Mucosa of rectum (tissue), 2 donors: ENCODE measurements at regions not wholly inside any gene's neighbourhood (a gene's known extent, or its start where the extent isn't known, plus 50 kb on each side); places are given as distances from the start of the nearest gene placed in this dataset.
"Not testable (repeated sequence)": the region's sequence is repeated elsewhere in the genome, so short reads cannot be mapped to it uniquely, and the experiment has no call there.

Experiments
- H3K27ac ChIP-seq, 2 donors: one replicate each; pipeline ENCODE4 v1.7.0; 2013; ENCODE audit warnings: inconsistent platforms in 2 of 2, low read depth in 2 of 2, low read length in 2 of 2
- H3K27me3 ChIP-seq, 2 donors: one replicate each; pipeline ENCODE4 v1.7.0; 2013; ENCODE audit warnings: low read length in 2 of 2; ENCODE audit not compliant: control insufficient read depth in 2 of 2, insufficient read depth in 2 of 2
- H3K36me3 ChIP-seq, 2 donors: one replicate each; pipeline ENCODE4 v1.7.0; 2013; ENCODE audit warnings: low read length in 2 of 2; ENCODE audit not compliant: control insufficient read depth in 2 of 2, insufficient read depth in 2 of 2
- H3K4me1 ChIP-seq, 2 donors: one replicate each; pipeline ENCODE4 v1.7.0; 2013; ENCODE audit warnings: low read length in 2 of 2, mild to moderate bottlenecking in 1 of 2; ENCODE audit not compliant: control insufficient read depth in 2 of 2, insufficient read depth in 2 of 2
- H3K4me3 ChIP-seq, 2 donors: one replicate each; pipeline ENCODE4 v1.7.0; 2013; ENCODE audit warnings: low read length in 2 of 2
- H3K9ac ChIP-seq, 2 donors: one replicate each; pipeline ENCODE4 v1.7.0; 2013; ENCODE audit warnings: low read length in 2 of 2, low read depth in 1 of 2, mild to moderate bottlenecking in 1 of 2
- H3K9me3 ChIP-seq, 2 donors: one replicate each; pipeline ENCODE4 v1.7.0; 2013; ENCODE audit warnings: low read length in 2 of 2; ENCODE audit not compliant: control insufficient read depth in 2 of 2
- donor health status: healthy.
- donor health status: Normal muscosa, but diverticular disease.

DNA sequence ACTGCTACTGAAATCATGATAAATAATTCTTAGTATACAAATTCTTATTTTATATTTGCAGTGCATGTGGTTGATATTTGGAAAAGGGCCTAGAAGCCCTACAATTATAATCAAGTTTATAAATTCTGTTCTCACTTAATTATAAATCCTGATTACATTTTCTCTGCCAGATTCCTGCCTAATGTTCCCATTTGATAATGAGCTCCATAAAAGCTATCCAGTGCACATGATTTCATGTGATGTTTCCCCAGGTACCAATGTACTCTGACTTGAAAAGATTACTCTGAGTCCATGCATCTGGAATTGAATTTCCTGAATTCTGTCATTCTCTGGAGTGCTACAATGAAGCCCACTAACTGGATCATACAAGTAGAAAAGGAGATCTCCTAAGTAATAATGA, 292.2 kb downstream of the FRK start:
- no peak overlapping the region for H3K27ac ChIP-seq
- no peaks in the 10 kb centered on the region for H3K27me3 ChIP-seq
- no peak overlapping the region for H3K9ac ChIP-seq
- no peak overlapping the region for H3K4me3 ChIP-seq
- H3K4me1 ChIP-seq: no peaks in the 10 kb centered on the region
- no peaks in the 10 kb centered on the region for H3K36me3 ChIP-seq
- no peaks in the 10 kb centered on the region for H3K9me3 ChIP-seq

DNA sequence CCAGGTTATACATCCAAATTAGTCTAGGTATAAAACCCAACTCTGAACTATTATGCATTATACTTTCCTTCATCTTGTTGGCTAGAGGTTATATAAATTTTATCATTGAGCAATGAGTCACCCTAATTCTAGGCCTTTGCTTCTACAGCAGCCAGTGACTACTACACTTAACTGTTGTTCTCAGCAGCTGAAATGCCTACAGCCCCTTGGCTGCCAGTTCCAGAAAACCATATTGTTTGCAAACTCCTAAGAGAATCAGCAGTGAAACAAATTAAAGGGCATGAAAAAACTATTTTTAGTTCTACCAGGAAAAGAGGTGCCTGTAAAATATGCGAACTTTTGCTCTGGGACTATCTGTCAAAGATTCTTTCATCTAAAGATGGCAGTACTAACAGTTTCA, 292.8 kb downstream of the FRK start:
- H3K9ac ChIP-seq: no peak overlapping the region
- H3K27me3 ChIP-seq: no peaks in the 10 kb centered on the region

GRCh38 chr6:115766745-115767462, 293.8 kb downstream of the FRK start:
- H3K4me3 ChIP-seq: no peak overlapping the region
- no peaks in the 10 kb centered on the region for H3K27me3 ChIP-seq
- no peaks in the 10 kb centered on the region for H3K9me3 ChIP-seq
- H3K4me1 ChIP-seq: no peaks in the 10 kb centered on the region
- H3K27ac ChIP-seq: no peak overlapping the region
- H3K9ac ChIP-seq: no peak overlapping the region
- H3K36me3 ChIP-seq: no peaks in the 10 kb centered on the region

More for the DNA sequence above, 292.8 kb downstream of the FRK start:
- Histone ChIP-seq H3K4me3 (no peak overlapping the region), H3K27ac (no peak overlapping the region), H3K4me1 (no peaks in the 10 kb centered on the region), H3K9me3 (no peaks in the 10 kb centered on the region), H3K36me3 (no peaks in the 10 kb centered on the region)

DNA sequence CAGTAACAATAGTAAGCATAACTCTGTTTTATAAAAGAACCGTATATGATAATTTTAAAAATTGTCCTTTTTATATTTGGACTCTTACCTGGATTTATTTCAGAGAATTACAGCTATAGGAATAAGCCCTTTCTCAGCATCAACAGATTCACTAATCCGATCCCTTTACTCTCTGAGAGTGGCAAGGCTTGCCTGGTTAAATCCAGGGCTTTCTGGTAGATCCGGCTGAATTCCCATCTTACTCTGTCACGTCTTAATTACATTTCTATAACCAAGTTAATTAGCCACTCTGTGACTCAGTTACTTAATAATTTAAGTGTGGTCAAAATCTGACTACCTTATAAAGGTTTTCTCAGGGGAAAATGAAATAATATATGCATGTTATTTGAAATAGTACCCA, 294.7 kb downstream of the FRK start:
- Histone ChIP-seq H3K36me3 (no peaks in the 10 kb centered on the region), H3K9me3 (no peaks in the 10 kb centered on the region), H3K4me3 (no peak overlapping the region), H3K4me1 (no peaks in the 10 kb centered on the region), H3K27me3 (no peaks in the 10 kb centered on the region), H3K27ac (no peak overlapping the region), H3K9ac (no peak overlapping the region)

DNA sequence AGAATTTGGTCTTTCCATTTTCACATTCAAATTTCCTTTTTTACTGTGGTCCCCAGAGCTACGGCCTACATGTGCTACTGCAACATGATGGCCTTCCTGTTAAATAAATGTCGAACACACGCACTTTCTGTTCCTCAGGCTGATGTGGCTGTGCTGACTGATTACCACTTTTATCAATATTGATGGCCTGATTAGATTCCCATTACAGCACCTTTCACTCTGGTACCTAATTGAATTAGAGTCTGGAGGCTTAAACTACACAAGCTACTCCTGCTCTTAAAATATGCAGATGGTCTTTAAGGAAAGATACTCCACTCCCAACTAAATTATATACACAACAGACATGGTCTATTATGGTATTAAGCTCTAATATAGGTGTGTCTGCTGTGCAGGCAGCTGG, 301.6 kb downstream of the FRK start:
- Histone ChIP-seq H3K27me3 (no peaks in the 10 kb centered on the region), H3K4me1 (no peaks in the 10 kb centered on the region), H3K36me3 (no peaks in the 10 kb centered on the region), H3K4me3 (no peak overlapping the region), H3K9me3 (no peaks in the 10 kb centered on the region), H3K9ac (no peak overlapping the region), H3K27ac (no peak overlapping the region)

DNA sequence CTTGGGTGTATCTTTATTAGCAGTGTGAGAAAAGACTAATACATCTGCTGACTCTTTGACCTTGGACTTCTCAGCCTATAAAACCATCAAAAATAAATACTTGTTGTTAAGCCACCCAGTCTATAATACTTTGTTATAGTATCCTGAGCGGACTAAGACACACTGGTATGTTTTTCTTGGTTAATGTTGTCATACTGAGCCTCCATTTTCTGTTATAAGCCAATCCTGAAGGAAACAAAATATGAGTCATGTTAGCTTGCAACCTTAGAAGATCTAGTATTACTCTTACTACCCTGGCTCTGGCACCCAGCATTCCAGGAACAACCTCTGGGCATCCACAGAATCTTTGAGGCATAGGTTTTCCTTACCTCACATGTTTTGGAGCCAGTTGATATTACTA, 307.2 kb downstream of the FRK start:
- H3K27ac ChIP-seq: no peak overlapping the region
- no peak overlapping the region for H3K9ac ChIP-seq
- no peaks in the 10 kb centered on the region for H3K27me3 ChIP-seq
- H3K36me3 ChIP-seq: no peaks in the 10 kb centered on the region
- no peaks in the 10 kb centered on the region for H3K4me1 ChIP-seq
- no peak overlapping the region for H3K4me3 ChIP-seq
- no peaks in the 10 kb centered on the region for H3K9me3 ChIP-seq

DNA sequence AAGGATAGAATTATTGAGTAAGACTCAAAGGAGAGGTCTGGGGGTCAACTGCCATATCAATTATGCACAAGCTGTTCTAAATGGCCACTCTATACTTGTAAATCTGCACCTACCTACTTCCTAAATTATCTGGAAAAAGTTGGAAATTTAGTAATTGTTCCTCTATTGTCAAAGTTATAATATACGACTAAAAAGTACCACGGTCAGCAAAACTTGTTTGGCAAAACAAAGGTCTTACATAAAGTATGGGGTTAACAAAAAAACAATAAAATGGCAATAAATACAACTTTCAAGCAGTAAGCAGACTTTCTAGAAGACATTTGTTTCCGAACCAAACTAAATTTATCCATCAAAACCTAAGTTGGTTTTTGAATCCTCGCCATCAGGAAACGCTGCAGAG, 309.7 kb downstream of the FRK start:
- Histone ChIP-seq H3K4me1 (no peaks in the 10 kb centered on the region), H3K9me3 (no peaks in the 10 kb centered on the region), H3K36me3 (no peaks in the 10 kb centered on the region), H3K27ac (no peak overlapping the region), H3K9ac (no peak overlapping the region), H3K4me3 (no peak overlapping the region), H3K27me3 (no peaks in the 10 kb centered on the region)

GRCh38 chr6:115750292-115750691, 310.4 kb downstream of the FRK start:
- no peak overlapping the region for H3K4me3 ChIP-seq
- no peaks in the 10 kb centered on the region for H3K36me3 ChIP-seq
- H3K9me3 ChIP-seq: no peaks in the 10 kb centered on the region
- no peak overlapping the region for H3K27ac ChIP-seq
- H3K9ac ChIP-seq: no peak overlapping the region
- H3K27me3 ChIP-seq: no peaks in the 10 kb centered on the region
- H3K4me1 ChIP-seq: no peaks in the 10 kb centered on the region

GRCh38 chr6:115747719-115748118, 313.0 kb downstream of the FRK start:
- H3K27me3 ChIP-seq: no peaks in the 10 kb centered on the region
- no peak overlapping the region for H3K9ac ChIP-seq
- no peaks in the 10 kb centered on the region for H3K9me3 ChIP-seq
- H3K27ac ChIP-seq: no peak overlapping the region
- no peaks in the 10 kb centered on the region for H3K36me3 ChIP-seq
- no peaks in the 10 kb centered on the region for H3K4me1 ChIP-seq
- H3K4me3 ChIP-seq: no peak overlapping the region

- H3K4me3 ChIP-seq, H3K27ac ChIP-seq, H3K9ac ChIP-seq, H3K36me3 ChIP-seq, H3K9me3 ChIP-seq, H3K4me1 ChIP-seq, H3K27me3 ChIP-seq: not testable (repeated sequence)
Measured at GRCh38 chr6:115746583-115746982, 314.1 kb downstream of the FRK start.

- no peak overlapping the region for H3K27ac ChIP-seq
- H3K27me3 ChIP-seq: no peaks in the 10 kb centered on the region
- no peaks in the 10 kb centered on the region for H3K4me1 ChIP-seq
- H3K9me3 ChIP-seq: no peaks in the 10 kb centered on the region
- H3K36me3 ChIP-seq: no peaks in the 10 kb centered on the region
- no peak overlapping the region for H3K4me3 ChIP-seq
- no peak overlapping the region for H3K9ac ChIP-seq
Measured at GRCh38 chr6:115740907-115741306, 319.8 kb downstream of the FRK start.
